ENCODE measurements at regions not wholly inside any gene's neighbourhood (a gene's known extent, or its start where the extent isn't known, plus 50 kb on each side); places are given as distances from the start of the nearest gene placed in this dataset.

DNA sequence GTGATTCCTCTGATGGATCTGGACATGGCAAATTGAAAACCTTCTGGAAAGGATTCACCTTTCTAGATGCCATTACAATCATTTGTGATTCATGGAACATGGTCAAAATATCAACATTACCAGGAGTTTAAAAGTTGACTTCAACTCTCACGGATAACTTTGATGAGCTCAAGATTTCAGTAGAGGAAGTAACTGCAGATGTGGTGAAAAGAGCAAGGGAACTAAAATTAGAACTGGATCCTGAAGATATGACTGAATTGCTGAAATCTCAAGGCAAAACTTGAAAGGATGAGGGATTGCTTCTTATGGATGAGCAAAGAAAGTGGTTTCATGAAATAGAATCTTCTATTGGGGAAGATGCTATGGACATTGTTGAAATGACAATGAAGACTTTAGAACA lies 293.6 kb downstream of the ARHGAP12 start:
- DNase-seq: no peak

DNA sequence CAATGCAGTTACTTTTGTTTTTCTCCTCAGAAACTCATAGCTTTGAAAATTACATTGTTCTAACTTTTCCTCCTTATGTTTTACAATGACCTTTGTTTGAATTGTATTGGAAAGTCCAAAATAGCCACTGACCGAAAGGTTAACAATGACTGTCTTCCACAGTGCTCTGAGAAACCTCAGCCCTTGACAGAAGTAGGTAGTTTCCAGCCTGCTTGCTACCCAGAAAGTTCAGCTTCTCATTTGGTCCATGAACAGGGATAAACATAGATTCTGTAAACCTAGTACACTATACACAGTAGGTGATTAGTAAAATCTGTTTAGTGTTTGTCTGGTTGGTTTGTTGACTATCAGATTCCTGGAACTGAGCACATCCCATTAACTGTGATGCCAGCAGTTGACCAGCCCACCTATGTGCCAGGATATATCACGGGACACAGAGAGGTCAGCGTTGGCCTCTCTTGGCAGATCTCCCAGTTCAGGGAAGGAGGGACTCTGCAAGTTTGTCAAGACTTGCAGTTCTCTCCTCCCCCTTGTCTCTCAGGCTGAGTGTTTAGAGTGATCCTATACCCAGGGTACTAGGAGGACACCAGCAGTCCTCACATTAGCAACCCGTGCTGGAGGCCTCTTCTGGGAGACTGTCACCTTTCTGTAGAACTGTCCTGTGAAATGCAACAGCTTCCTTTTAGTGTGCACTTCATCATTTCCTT lies 297.6 kb downstream of the ARHGAP12 start:
- no peak for DNase-seq

DNA sequence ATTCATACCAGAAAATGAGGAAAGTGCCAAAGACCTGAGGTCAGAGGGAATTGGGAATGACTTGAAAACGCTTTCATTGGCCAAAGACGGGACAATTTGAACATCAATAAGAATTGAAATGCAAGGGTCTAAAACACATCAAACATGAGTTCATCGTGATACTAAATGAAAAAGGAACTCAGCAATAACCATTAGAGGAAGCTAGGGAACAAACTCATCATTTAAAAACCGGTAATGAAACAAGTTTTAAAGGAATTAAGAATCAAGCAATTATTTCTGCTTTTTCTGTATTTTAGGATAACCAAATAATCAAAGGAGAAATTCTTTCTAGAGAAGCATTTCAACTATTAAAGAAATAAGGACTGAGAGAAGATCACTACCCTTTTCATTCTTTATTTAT lies 303.1 kb downstream of the ARHGAP12 start:
- DNase-seq: no peak

DNA sequence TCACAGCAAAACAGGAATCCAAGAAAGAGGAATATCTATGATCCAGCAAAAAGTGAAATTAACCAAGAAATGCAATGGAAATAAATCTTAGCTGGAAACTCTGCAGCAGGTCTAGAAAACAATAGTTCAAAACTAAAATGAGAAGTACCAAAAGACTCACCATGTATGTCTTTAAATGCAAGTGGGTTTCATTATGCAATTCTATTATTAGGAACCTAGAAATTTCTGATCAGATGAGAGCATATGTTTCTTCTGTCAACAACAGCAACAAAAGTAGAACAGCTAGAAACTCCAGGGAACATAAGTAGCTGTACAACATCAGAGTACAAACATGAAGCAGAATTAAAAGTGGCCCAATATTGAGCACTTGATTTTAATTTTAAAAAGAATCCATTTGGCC lies 304.0 kb downstream of the ARHGAP12 start:
- no peak for DNase-seq

DNA sequence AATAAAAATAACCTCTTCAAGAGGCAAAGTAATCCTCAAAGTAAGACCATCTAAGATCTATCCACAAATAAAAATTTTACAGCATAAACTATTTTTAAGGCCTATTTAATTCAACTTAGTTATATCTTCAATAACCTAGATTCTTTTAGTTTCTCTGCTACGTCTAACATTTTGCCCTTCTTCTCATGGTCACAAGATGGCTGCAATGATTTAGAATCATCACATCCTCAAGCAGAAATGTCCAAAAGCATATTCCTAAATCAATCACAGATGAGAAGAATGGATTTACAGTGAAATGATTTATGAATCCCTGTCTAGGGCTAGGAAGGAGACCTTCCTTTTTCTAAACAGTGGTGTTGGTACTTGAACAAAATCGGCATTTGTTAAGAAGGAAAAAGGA lies 304.7 kb downstream of the ARHGAP12 start:
- DNase-seq: no peak

DNA sequence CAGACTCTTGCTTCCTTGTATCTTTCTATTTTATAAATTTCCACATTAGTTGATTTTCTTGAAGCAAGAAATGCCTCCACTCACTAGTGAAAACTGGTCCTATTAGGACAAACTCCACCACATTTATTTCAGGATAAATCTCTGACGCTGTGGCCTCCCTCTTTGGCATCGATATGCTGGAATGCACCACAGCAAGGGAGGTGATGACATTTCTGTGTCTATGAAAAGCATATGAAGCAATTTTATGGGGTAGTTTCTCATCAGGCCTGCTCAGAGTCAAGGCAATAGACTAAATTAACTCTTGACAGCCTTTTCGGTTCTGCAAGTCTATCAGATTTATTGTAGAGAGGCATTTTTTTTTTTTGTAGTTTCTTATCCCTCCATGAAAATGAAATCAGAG lies 304.4 kb downstream of the ZEB1 start:
- DNase-seq: no peak

DNA sequence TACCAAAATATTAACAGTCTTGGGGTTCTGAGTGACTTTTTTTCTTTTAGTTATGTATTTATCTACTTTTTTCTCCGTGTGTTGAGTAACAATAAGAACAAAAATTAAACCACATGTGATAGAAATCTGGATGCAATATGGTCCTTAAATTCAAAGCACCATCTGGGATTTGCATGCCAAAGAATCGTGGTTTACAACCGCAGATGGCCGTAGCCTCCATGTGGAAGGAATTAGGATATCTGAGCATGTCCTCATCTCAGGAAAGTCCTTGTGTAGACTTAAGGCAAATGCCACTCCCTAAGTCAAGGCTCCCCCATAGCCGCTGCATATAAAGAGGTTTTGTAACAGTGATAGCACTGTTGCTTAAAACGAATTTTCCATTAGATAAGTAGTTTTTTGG lies 304.0 kb downstream of the ZEB1 start:
- DNase-seq: peak; percentile 11 to 20

DNA sequence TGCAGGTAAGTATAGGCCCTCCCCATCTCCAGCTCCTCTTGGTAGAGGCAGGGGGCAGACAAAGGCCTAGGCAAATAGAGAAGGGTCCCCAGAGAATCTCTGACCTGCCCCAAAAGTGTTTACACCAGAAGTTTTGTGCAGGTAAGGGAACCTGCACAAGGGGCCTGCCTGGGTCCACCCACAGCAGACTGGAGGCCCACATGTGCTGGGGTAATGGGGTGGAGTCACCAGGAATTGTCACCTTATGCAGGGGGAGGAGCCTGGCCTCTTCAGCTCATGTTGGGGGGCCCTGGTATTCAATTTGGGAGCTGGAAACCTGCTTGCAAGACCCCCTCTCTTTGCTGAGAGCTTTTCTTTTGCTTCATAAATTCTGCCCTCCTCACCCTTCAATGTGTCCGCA lies 302.7 kb downstream of the ZEB1 start:
- DNase-seq: no peak

DNA sequence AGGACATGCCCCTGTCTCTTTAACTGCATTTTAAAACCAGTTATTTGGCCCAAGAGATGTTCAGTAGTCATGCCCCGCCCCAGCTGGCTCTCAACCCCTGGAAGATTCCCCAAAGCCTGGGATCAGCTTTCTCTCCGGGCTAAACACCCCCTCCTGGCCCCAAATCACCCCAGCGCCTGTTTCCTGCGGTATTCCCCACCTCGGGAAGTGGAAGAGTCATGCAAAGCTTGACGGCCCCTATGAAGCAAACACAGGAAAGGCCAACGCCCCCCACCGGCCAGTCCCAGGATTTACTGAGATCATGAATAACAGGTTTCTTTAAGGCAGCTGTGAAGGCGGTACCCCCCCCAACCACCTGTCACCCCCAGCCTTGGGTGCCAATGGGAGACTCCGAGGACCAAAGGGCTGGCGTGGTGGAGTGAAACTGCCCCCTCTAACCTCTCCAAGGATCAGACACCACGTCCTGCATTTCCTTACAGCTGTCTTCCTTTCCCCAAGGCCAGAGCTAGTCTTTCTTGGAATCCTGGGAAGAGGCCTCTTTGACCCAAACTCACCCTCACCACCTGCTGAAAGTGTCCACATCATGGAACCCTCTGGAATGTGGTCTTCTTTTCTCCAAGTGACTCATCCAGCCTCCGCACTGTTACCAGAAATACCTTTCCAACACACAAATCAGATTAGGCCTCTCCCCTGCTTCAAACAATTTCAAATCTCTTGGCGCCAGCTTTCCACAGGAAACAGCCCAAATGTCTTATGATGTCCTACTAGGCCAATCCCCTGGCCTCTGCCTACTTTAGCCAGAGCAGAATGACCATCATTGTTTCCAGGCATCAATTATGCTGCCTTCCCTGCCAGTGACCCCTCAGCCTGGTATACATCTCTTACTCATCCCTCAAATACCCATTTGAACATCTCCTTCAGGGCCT lies 301.5 kb downstream of the ZEB1 start:
- DNase-seq: no peak

DNA sequence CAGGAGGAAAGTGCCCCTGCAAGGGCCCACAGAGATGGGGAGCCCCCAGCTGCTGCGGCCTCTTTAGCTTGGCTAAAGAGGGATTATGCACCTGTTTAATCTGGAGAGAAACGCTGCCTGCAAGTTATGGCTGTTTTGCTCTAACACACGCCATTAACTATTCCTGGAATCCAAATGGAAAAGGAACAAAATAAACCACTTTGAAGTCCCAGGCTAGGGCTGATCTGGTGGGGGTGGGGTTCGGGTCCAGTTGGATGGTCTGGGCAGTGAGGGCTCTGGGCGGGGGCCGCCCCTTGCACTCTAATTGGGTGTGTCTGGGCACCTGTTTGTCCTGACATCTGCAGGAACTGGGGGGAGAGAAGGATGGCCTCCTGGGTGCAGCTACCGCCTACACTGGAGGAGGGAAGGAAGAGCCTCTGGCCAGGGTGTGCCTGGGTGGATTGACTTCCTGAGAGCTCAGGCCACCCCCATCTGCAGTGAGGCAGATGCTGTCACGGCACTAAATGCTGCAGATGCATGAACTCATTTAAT lies 300.6 kb downstream of the ZEB1 start:
- DNase-seq: no peak

DNA sequence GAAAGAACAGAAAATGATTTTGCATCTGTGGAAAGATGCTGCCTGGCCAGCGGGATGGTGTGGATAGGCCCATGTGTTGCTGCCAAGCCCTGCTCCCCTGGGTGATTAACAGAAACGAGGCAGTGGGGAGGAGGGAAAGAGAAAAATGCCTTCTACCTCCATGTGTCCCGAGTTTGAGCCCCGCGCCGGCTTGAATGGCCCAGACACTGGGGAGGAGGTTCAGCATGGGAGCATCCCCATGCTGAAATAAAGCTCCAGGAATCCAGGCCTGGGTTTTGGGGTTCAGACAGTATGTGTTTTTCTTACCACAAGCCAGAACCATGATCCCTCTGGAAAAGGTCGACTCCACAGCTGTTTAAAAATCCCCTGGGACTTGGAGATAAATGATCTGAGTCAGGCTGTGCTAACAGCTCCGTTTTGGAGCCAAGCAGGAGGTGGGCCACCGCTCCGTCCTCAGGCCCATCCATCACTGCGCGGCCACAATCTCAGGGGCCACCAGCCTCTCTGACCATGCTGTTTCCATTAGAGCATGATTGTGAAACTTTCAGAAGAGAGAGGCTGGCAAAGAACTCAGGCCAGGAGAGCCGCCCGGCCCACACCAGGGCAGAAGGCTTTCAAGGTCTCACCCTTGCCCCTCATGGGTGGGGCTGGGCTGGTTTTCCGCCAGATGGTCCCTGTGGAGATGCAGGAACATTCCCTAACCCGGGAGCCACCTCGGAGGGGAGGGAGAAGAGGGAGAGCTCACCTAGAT lies 299.7 kb downstream of the ZEB1 start:
- DNase-seq: peak in 1 of 2 experiments; percentile 4

DNA sequence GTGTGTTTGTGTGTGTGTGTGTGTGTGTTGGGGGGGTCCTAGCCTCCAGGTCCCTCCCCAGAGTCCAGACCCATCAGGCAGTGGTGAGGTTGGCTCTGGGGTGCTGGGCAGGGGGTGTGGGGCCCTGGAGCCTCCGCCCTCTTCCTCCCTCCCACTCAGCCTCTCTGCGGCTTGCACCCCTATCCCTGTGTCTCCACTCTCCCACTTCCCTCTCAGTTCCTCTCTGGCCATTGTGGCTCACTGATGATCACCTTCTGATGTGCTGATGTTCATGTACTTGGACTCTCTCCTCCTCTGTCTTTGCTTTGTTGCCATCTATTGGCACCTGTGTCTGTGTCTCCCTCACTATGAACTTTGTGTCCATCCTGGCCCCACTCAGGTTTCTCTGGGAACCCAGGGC lies 298.7 kb downstream of the ZEB1 start:
- no peak for DNase-seq

DNA sequence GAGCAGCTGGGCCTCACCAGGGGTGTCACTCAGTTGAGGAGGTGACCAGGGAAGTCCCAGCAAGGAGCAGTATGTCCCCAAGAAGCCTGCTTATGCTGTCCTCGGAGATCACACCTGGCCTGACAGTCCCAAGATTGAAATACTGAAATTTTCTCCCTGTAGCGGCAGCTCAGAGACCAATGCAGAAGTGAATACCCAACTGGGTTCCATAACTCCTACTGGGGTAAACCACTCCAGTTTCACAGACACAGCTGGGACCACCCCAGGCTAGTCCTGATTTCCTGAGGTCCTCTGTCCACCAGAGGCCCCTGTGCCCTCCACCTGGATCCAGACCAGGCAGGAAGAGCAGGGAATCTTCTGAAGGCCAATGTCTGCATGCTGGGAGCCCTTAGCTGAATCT lies 298.1 kb downstream of the ZEB1 start:
- no peak for DNase-seq

DNA sequence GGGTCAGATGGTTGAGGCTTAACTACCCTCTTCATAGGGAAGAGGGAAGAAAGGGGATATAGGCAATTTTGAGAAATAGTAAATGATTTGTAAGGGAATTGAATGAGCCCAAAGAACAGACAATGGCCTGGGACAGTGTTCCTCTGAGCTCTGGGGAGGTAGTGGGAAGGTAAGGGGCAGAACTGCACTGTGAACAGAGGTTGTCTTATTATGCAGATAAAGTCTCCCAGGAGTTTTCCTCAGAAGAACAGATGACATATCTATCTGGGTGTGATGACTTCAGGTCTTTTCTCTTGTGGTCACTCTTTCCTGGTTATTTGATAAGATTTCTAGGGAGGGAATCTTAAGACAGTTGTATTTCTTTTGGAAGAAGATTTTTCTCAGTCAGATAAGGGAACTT lies 296.1 kb downstream of the ZEB1 start:
- no peak for DNase-seq

DNA sequence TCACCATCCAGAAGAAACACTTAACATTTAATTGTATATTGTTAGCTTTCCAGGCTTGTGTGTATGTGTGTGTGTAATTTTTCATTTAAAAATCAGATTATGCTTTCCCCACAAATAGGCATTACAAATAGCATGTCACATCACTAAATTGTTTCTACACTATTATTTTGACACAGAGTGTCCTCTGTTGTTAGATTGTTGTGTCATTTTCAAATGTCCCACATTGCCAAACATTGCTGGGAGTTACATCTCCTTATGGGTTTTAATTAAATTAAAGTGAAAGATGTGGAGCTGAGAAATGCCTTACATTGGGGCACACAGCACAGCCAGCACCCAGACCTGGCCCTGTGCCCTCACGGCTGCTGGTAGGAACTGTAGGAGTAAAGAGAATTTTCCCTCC lies 295.6 kb downstream of the ZEB1 start:
- no peak for DNase-seq

DNA sequence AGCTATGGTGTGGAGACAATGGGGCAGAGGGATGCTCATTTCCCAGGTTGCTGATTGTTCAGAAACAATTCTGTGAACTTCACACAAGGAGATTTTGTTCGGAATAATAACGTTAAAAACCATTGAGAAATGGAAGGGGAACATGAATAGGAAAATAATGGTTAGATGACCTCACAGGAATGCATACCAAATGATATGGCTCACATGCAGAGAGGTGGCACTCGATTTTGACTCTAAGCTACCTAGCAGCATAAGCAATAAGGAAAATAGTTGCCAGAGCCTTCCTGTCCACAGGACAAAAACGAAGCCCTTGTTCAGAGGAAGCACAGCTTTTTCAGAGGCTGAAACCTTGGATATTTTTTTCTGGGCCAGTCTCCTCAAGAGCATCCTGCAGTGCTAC lies 293.1 kb downstream of the ZEB1 start:
- no peak for DNase-seq

DNA sequence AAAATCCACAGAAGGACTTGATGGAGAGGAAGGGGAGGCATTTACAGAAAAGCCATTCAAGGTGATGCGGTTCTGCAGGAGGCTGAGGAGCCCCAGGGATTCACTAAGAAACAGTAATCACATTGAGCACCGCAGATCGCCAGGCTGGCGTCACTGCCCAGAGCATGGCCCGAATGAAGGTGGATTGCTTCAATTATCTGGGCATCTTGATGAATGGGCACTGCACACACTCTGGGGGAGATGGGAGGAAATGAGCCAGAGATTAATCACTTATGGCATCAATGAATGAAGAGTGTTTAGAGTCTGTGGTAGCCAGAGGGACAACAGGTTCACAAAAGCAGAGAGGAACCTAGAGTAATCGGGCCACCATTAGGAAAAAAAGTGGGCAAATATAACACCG lies 292.1 kb downstream of the ZEB1 start:
- no peak for DNase-seq

DNA sequence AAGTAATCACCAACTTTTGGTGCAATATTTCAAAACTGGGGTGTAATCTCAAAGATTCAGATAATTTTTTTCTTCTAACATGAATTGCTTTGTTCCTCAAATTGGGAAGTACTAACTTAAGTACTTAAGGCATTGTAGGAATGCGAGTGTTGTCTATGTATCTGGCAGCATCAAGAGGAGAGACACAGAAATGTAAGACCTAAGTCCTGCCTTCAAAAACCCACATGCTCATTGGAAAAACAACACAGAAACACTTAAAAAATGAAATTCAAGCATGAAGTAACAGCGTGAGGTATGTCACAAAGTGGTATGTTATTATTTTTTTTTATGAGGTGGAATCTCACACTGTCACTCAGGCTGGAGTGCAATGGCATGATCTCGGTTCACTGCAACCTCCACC lies 288.5 kb downstream of the ZEB1 start:
- no peak for DNase-seq

DNA sequence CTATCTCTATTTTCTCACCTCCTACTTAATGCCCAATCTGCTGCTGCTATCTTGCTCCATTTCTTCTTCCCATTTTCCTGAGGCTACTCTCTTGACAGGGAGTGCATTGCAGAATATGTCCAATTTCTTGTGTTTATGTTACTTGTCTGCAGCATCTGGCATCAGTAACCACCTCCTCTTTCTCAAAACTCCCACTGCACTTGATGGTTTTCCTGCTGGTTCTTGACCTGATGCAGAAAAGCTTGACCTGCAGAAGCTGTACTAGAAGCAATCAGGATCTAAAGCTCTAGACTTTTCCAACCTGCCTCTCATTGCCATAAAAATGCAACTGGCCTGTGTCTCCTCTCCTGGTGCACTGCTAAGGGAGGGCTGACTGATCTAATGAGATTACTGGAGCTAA lies 287.8 kb downstream of the ZEB1 start:
- no peak for DNase-seq

DNA sequence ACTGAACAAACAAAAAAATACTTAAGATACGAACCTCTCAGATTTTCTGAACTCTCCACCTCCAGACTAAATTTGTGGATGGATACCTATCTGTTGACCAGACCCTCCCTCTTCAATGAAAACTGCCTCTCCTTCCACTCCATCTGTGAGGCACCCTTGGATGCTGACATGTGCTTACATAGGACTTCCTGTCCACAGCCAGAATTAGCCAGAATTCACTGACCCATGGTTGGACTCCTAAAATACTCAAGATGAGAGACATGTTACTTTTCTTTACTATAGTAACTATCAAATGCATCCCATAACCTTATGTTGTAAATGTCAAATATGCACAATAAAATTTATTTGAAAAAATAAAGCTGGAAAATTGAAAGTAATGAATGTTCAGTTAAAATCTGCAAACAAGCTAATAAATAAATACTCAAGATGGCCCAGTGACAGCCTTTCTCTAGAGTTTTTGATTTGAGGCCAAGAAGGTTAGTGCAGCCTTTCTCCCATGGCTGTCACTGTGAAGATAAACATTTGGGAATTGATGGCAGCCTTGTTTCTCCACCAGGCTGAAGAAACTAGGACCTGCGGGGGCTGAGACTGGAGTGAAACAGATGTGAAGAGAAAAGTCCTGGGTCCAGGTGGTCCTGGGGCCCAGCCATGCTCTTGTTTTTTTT lies 287.0 kb downstream of the ZEB1 start:
- no peak for DNase-seq

DNA sequence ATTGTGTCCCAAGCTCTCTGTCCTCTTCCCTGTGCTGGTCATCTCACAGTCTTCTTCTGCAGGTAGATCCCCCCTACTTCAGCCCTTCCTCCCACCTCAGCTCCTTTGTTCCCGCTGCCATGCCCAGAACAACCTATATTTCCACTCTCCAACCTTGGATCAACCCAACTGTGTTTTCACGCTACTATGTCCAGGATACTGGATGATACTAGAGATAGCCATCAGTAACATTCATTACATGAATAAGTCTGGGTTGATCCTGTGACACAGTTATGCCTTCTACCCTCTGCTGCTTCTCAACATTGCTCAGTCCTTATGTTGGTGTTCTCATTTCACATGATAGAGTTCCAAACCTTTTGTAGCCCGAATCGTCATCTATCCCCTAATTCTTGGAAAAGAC lies 286.4 kb downstream of the ZEB1 start:
- no peak for DNase-seq

DNA sequence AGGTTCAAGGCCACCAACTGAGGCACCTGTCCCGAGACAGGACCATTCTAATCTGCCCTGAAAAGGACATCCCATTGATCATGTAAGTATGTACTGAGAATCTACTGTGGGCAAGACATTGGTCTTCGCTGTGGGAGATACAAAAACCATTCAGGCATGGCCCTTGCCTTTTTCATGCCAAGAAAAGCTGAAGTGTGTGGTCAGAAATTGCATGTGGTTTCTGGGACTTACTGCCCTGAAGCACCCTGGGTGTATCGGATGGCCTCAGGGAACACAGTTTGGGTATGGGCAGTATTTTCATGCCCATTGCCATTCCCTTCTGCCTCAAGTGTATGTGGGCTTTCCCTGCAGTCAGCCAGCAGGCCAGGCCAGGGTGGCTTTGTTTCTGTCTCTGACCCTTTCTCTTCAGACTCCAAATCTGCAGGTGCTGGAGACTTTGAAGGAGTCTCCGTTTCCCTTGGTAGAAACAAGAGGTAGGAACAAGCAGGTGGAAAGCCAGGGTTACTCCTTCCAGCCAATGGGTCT lies 285.7 kb downstream of the ZEB1 start:
- no peak for DNase-seq

DNA sequence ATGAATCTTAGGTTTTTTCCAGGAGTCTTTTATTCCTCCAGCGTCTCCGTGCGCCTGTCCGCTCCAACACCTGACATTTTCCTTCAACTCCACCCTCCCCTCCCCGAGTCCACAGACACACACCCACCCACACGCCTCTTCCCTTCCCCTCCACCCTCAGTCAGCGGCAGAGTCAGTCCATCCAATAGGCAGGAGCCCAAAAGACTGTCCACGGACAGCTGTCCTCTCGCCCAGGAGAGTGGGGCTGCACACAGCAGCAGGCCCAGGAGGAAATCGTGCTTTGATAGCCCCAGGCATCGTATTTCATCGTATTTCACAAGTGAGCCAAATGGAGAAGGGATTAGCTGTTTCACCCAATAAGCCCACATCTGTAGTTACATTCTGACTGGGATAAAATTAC lies 285.1 kb downstream of the ZEB1 start:
- peak in 1 of 2 experiments; percentile 34 for DNase-seq

Data from NCI-H526 (cell line).